SK-N-SH (cell line): ENCODE measurements at regions not wholly inside any gene's neighbourhood (a gene's known extent, or its start where the extent isn't known, plus 50 kb on each side); places are given as distances from the start of the nearest gene placed in this dataset.

Experiments used
- CTCF ChIP-seq: fragments of 200-600 bp; sonication (generic); IDR thresholded peaks from 2 replicates; pipeline ENCODE4 v1.6.1; 2017; ENCODE audit warnings: antibody characterized with exemption, mild to moderate bottlenecking, moderate library complexity
- EP300 ChIP-seq, 2 experiments: IDR thresholded peaks; 2 replicates each; pipeline versions ENCODE4 v1.4.0 to v1.6.1; 2012; ENCODE audit warnings: borderline replicate concordance in 1 of 2, low read depth in 1 of 2, low read length in 1 of 2
- POLR2AphosphoS5 ChIP-seq: IDR thresholded peaks from 2 replicates; pipeline ENCODE4 v1.6.1; 2012; ENCODE audit warnings: low read depth, low read length
- RCOR1 ChIP-seq: fragments of 150-350 bp; IDR thresholded peaks from 2 replicates; pipeline ENCODE4 v1.6.1; 2017; ENCODE audit warnings: antibody characterized with exemption, low read length
- SIN3A ChIP-seq: IDR thresholded peaks from 2 replicates; pipeline ENCODE4 v1.6.1; 2012; ENCODE audit warnings: low read depth, mild to moderate bottlenecking, low read length, moderate library complexity, borderline replicate concordance

DNA sequence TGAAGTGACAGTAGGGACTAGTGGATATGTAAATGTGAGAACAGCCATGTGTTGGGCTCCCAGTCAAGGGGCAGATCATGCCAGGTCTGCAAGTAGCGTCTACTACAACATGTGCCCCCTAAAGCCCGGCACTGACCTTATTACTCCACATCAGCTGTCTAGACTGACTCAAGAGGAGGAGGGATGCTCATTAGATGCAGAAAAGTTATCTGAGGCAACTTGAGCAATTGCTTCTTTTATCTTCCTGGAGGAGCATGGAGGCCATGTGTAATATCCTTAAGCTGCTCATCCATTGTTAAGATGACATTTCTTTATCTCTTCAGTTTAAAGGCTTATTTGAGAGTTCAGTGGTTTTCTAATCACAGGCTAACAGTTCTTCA, 404.7 kb upstream of the FLRT2 start:
- no peak for TF ChIP-seq CTCF
- TF ChIP-seq POLR2AphosphoS5 = no peak
- TF ChIP-seq SIN3A = no peak
- no peak for TF ChIP-seq EP300 (IDR thresholded peaks at IDR 0.05; ENCODE audit: borderline replicate concordance in 1 of 2, low read depth in 1 of 2, low read length in 1 of 2)
- no peak for TF ChIP-seq RCOR1
